ENCODE measurements at regions not wholly inside any gene's neighbourhood (a gene's known extent, or its start where the extent isn't known, plus 50 kb on each side); places are given as distances from the start of the nearest gene placed in this dataset.
"Not testable (repeated sequence)": the region's sequence is repeated elsewhere in the genome, so short reads cannot be mapped to it uniquely, and the experiment has no call there.

DNA sequence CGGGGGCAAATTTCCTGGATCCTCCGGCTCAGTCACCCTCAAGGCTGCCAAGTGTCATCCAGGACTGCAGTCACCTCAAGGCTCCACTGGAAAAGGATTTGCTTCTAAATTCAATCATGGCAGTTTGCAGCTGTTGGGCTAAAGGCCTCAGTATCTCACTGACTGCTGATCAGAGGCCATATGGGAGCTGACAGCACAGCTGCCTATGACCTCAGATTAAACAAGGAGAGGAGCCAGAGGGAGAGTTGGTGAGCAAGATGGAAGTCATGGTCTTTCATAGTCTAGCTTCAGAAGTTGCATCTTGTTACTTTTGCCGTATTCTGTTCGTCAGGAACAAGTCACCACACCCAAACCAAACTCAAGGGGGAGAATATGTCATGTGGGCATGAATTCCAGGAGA lies 849.7 kb downstream of the UQCRFS1 start:
- ChIA-PET CTCF (no interaction called here), POLR2A (no interaction called here)
- no peak for TF ChIP-seq FOXK2 (IDR thresholded peaks at IDR 0.05)
- no peak for TF ChIP-seq SP1 (IDR thresholded peaks at IDR 0.05)
- TF ChIP-seq LEF1 (IDR thresholded peaks at IDR 0.05; ENCODE audit: borderline replicate concordance): no peak
- no peak for TF ChIP-seq NFRKB (IDR thresholded peaks at IDR 0.05)
- TF ChIP-seq BHLHE40 (IDR thresholded peaks at IDR 0.05; ENCODE audit: borderline replicate concordance): no peak
- no peak for TF ChIP-seq HDGF (IDR thresholded peaks at IDR 0.05; ENCODE audit: borderline replicate concordance)
- TF ChIP-seq ARNT (IDR thresholded peaks at IDR 0.05): no peak
- no peak for DNase-seq (ENCODE audit: extremely low spot score)

GRCh38 chr19:28359431-28360414 lies 853.2 kb downstream of the UQCRFS1 start:
- ChIA-PET POLR2A (no interaction called here), CTCF (interaction anchor here (0.8 kb wide), 1 partner anchor 11 kb away, joined by 3 read pairs; no protein-coding TSS in a partner anchor)
- DNase-seq (ENCODE audit: extremely low spot score): no peak
- TF ChIP-seq HDGF (IDR thresholded peaks at IDR 0.05; ENCODE audit: borderline replicate concordance): no peak
- no peak for TF ChIP-seq ZNF384 (IDR thresholded peaks at IDR 0.05)
- TF ChIP-seq FOXK2 (IDR thresholded peaks at IDR 0.05): no peak
- TF ChIP-seq NFRKB (IDR thresholded peaks at IDR 0.05): no peak
- TF ChIP-seq LEF1 (IDR thresholded peaks at IDR 0.05; ENCODE audit: borderline replicate concordance): no peak
- no peak for TF ChIP-seq FOXM1 (IDR thresholded peaks at IDR 0.05; ENCODE audit: borderline replicate concordance)
- TF ChIP-seq BHLHE40 (IDR thresholded peaks at IDR 0.05; ENCODE audit: borderline replicate concordance): no peak
- no peak for TF ChIP-seq CTBP1 (IDR thresholded peaks at IDR 0.05; ENCODE audit: borderline replicate concordance)

DNA sequence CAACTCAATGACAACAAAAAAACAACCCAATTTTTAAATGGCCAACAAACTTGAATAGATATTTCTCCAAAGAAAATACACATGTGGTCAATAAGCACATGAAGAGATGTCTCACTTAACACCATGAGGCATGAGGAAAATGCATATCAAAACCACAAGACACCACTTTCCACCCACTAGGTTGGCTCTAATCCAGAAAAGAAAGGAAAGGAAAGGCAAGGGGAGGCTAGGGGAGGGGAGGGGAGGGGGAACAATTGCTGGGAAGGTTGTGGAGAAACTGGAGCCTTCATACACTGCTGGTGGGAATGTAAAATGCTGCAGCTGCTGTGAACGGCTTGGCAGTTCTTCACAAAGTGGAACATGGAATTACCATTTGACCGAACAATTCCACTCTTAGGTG lies 854.3 kb downstream of the UQCRFS1 start:
- DNase-seq (ENCODE audit: extremely low spot score): no peak
- CTCF ChIA-PET: no interaction called here
- no peak for TF ChIP-seq TARDBP (IDR thresholded peaks at IDR 0.05)
- no peak for TF ChIP-seq HDGF (IDR thresholded peaks at IDR 0.05; ENCODE audit: borderline replicate concordance)
- POLR2A ChIA-PET: no interaction called here

DNA sequence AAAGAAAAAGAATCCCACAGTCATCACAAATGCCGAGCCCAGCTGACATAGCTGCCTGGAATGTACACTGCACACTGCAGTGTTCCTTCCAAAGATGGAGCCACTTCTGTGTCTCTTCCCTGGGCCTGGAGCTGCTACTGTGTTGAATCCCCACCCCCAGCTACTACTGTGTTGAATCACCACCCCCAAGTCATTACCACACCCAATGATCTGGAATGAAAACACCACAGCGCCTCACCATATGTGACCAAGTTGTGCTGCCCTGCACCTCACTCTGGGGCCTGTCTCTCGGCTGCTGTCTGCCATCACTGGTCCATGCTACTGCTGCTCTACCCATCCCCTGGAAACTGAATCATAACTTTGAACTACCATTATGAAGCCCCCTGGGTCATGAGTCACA lies 861.2 kb downstream of the UQCRFS1 start:
- CTCF ChIA-PET: no interaction called here
- no peak for DNase-seq (ENCODE audit: extremely low spot score)
- POLR2A ChIA-PET: no interaction called here
- TF ChIP-seq HDGF (IDR thresholded peaks at IDR 0.05; ENCODE audit: borderline replicate concordance) (no peak), NFRKB (IDR thresholded peaks at IDR 0.05) (no peak), FOXK2 (IDR thresholded peaks at IDR 0.05) (no peak), PKNOX1 (IDR thresholded peaks at IDR 0.05) (no peak), FOXM1 (IDR thresholded peaks at IDR 0.05; ENCODE audit: borderline replicate concordance) (no peak), L3MBTL2 (conservative IDR thresholded peaks at IDR 0.05) (no peak), SUZ12 (IDR thresholded peaks at IDR 0.05) (no peak), TARDBP (IDR thresholded peaks at IDR 0.05) (no peak), ZNF384 (IDR thresholded peaks at IDR 0.05) (no peak), SP1 (IDR thresholded peaks at IDR 0.05) (no peak), ARNT (IDR thresholded peaks at IDR 0.05) (no peak), CTBP1 (IDR thresholded peaks at IDR 0.05; ENCODE audit: borderline replicate concordance) (no peak), FOXA1 (IDR thresholded peaks at IDR 0.05) (no peak), LEF1 (IDR thresholded peaks at IDR 0.05; ENCODE audit: borderline replicate concordance) (no peak), BHLHE40 (IDR thresholded peaks at IDR 0.05; ENCODE audit: borderline replicate concordance) (no peak), ELF4 (IDR thresholded peaks at IDR 0.05) (no peak)

GRCh38 chr19:28351321-28351720 lies 861.6 kb downstream of the UQCRFS1 start:
- DNase-seq (ENCODE audit: extremely low spot score); CTCF ChIA-PET; POLR2A ChIA-PET: not testable (repeated sequence)

- TF ChIP-seq ZNF384 (IDR thresholded peaks at IDR 0.05) (no peak), LEF1 (IDR thresholded peaks at IDR 0.05; ENCODE audit: borderline replicate concordance) (no peak)
- POLR2A ChIA-PET: no interaction called here
- CTCF ChIA-PET: no interaction called here
Measured at GRCh38 chr19:28350673-28351072, 862.3 kb downstream of the UQCRFS1 start.

GRCh38 chr19:28350037-28350436 lies 862.9 kb downstream of the UQCRFS1 start:
- no peak for DNase-seq (ENCODE audit: extremely low spot score)
- POLR2A ChIA-PET: no interaction called here
- CTCF ChIA-PET: no interaction called here
- TF ChIP-seq HDGF (IDR thresholded peaks at IDR 0.05; ENCODE audit: borderline replicate concordance) (no peak), TARDBP (IDR thresholded peaks at IDR 0.05) (no peak), L3MBTL2 (conservative IDR thresholded peaks at IDR 0.05) (no peak), FOXK2 (IDR thresholded peaks at IDR 0.05) (no peak), FOXM1 (IDR thresholded peaks at IDR 0.05; ENCODE audit: borderline replicate concordance) (no peak), ARNT (IDR thresholded peaks at IDR 0.05) (no peak), BHLHE40 (IDR thresholded peaks at IDR 0.05; ENCODE audit: borderline replicate concordance) (no peak), ZNF384 (IDR thresholded peaks at IDR 0.05) (no peak), LEF1 (IDR thresholded peaks at IDR 0.05; ENCODE audit: borderline replicate concordance) (no peak), SP1 (IDR thresholded peaks at IDR 0.05) (no peak), ELF4 (IDR thresholded peaks at IDR 0.05) (no peak), CTBP1 (IDR thresholded peaks at IDR 0.05; ENCODE audit: borderline replicate concordance) (no peak), FOXA1 (IDR thresholded peaks at IDR 0.05) (no peak), NFRKB (IDR thresholded peaks at IDR 0.05) (no peak), PKNOX1 (IDR thresholded peaks at IDR 0.05) (no peak)

More at GRCh38 chr19:28350673-28351072, 862.3 kb downstream of the UQCRFS1 start:
- no peak for DNase-seq (ENCODE audit: extremely low spot score)
